HEK293T (cell line): ENCODE measurements at regions not wholly inside any gene's neighbourhood (a gene's known extent, or its start where the extent isn't known, plus 50 kb on each side); places are given as distances from the start of the nearest gene placed in this dataset.

Experiments used
- ARNT ChIP-seq: fragments of 450-650 bp; IDR thresholded peaks from 2 replicates; pipeline ENCODE4 v1.6.1; 2017; ENCODE audit warnings: mild to moderate bottlenecking
- BHLHE40 ChIP-seq: fragments of 450-650 bp; IDR thresholded peaks from 2 replicates; pipeline ENCODE4 v1.6.1; 2016; ENCODE audit warnings: mild to moderate bottlenecking, moderate library complexity, borderline replicate concordance
- ELF4 ChIP-seq: fragments of 450-650 bp; IDR thresholded peaks from 2 replicates; pipeline ENCODE4 v1.6.1; 2017; ENCODE audit warnings: antibody characterized with exemption
- FOXA1 ChIP-seq: fragments of 450-650 bp; IDR thresholded peaks from 2 replicates; pipeline ENCODE4 v1.6.1; 2016; ENCODE audit warnings: mild to moderate bottlenecking
- FOXM1 ChIP-seq: fragments of 450-650 bp; IDR thresholded peaks from 2 replicates; pipeline ENCODE4 v1.6.1; 2017; ENCODE audit warnings: mild to moderate bottlenecking, borderline replicate concordance
- HDGF ChIP-seq: fragments of 450-650 bp; IDR thresholded peaks from 2 replicates; pipeline ENCODE4 v1.6.1; 2017; ENCODE audit warnings: antibody characterized with exemption, borderline replicate concordance
- NFRKB ChIP-seq: fragments of 450-650 bp; IDR thresholded peaks from 2 replicates; pipeline ENCODE4 v1.6.1; 2016; ENCODE audit warnings: mild to moderate bottlenecking, moderate library complexity
- SUZ12 ChIP-seq: fragments of 450-650 bp; IDR thresholded peaks from 2 replicates; pipeline ENCODE4 v1.6.1; 2016; ENCODE audit warnings: mild to moderate bottlenecking
- TF ChIP-seq, protein P1 (sequence below): fragments of 450-650 bp; IDR thresholded peaks from 2 replicates; pipeline ENCODE4 v1.6.1; 2016

DNA sequence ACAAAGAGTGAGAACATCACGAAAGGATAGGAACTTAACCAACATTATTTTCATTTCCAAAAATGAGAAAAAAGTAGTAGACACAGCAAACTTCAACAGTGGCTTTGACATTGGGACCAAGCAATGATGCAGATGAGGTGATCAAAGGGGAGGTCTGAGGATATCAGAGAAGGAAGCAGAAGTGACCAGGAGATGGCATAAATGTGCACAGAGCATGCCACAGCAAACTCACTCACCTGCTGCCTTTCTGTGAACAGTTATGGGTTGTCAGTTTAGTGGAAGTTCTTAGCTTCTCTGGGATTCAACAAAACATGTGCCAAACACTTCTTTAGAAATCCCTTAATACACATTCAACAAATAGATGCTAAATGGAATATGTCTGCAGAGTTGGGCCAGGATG is 290.1 kb downstream of the PLPP3 start:
- TF ChIP-seq FOXA1 (no peak), ELF4 (no peak), SUZ12 (no peak), HDGF (no peak), BHLHE40 (no peak), NFRKB (no peak), ARNT (no peak), FOXM1 (no peak)
- TF ChIP-seq, protein P1, sequence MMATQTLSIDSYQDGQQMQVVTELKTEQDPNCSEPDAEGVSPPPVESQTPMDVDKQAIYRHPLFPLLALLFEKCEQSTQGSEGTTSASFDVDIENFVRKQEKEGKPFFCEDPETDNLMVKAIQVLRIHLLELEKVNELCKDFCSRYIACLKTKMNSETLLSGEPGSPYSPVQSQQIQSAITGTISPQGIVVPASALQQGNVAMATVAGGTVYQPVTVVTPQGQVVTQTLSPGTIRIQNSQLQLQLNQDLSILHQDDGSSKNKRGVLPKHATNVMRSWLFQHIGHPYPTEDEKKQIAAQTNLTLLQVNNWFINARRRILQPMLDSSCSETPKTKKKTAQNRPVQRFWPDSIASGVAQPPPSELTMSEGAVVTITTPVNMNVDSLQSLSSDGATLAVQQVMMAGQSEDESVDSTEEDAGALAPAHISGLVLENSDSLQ, result no peak
